ENCODE measurements at regions not wholly inside any gene's neighbourhood (a gene's known extent, or its start where the extent isn't known, plus 50 kb on each side); places are given as distances from the start of the nearest gene placed in this dataset.
A peak's percentile ranks its signal among the peaks of the same experiment; 100 is the strongest.
"Not testable (repeated sequence)": the region's sequence is repeated elsewhere in the genome, so short reads cannot be mapped to it uniquely, and the experiment has no call there.

- H3K9me3 ChIP-seq, result no peaks in the 10 kb centered on the region
- H3K9me3 Mint-ChIP-seq (ENCODE audit: unreplicated experiment), result peaks cover 6% of the 10 kb centered on the region
- H3K4me3 Mint-ChIP-seq (ENCODE audit: unreplicated experiment), result no peak overlapping the region
- H3K4me1 ChIP-seq, result no peaks in the 10 kb centered on the region
- H3K27ac Mint-ChIP-seq (ENCODE audit: unreplicated experiment), result no peak overlapping the region
- ChIA-PET CTCF (no interaction called here), POLR2A (no interaction called here)
- TF ChIP-seq CTCF (IDR thresholded peaks at IDR 0.05; ENCODE audit: insufficient read depth in 1 of 2, low read depth in 1 of 2, low read length in 1 of 2, severe bottlenecking in 1 of 2, unreplicated experiment in 1 of 2), result no peak
- intact Hi-C loops (cut with micrococcal nuclease; ENCODE audit: unreplicated experiment), result no loop called here
- H3K4me3 ChIP-seq (ENCODE audit: low read depth, low read length), result no peak overlapping the region
- no peaks in the 10 kb centered on the region for H3K27me3 Mint-ChIP-seq (ENCODE audit: insufficient read depth, unreplicated experiment)
- no TSS peak for BruUV-seq (replicated peaks)
- no peak for DNase-seq
- H3K36me3 ChIP-seq (ENCODE audit: control insufficient read depth, insufficient read depth, low read length), result no peaks in the 10 kb centered on the region
- no peaks in the 10 kb centered on the region for H3K27me3 ChIP-seq (replicated peaks; ENCODE audit: control insufficient read depth, insufficient read depth, low read length)
- H3K36me3 Mint-ChIP-seq (ENCODE audit: insufficient read depth, unreplicated experiment), result no peaks in the 10 kb centered on the region
- no peaks in the 10 kb centered on the region for H3K4me1 Mint-ChIP-seq (ENCODE audit: low read depth, unreplicated experiment)
These were observed 524.9 kb downstream of the ZNF385D start for GRCh38 chr3:21226086-21226485.

GRCh38 chr3:21220944-21221343, 530.1 kb downstream of the ZNF385D start:
- TF ChIP-seq CTCF (IDR thresholded peaks at IDR 0.05; ENCODE audit: insufficient read depth in 1 of 2, low read depth in 1 of 2, low read length in 1 of 2, severe bottlenecking in 1 of 2, unreplicated experiment in 1 of 2), result no peak
- Histone ChIP-seq H3K4me1 (no peaks in the 10 kb centered on the region), H3K9me3 (no peaks in the 10 kb centered on the region), H3K36me3 (ENCODE audit: control insufficient read depth, insufficient read depth, low read length) (no peaks in the 10 kb centered on the region), H3K27me3 (replicated peaks; ENCODE audit: control insufficient read depth, insufficient read depth, low read length) (no peaks in the 10 kb centered on the region), H3K4me3 (ENCODE audit: low read depth, low read length) (no peak overlapping the region)
- Mint-ChIP-seq H3K4me3 (ENCODE audit: unreplicated experiment) (no peak overlapping the region), H3K36me3 (ENCODE audit: insufficient read depth, unreplicated experiment) (no peaks in the 10 kb centered on the region), H3K4me1 (ENCODE audit: low read depth, unreplicated experiment) (no peaks in the 10 kb centered on the region), H3K9me3 (ENCODE audit: unreplicated experiment) (no peaks in the 10 kb centered on the region), H3K27ac (ENCODE audit: unreplicated experiment) (no peak overlapping the region), H3K27me3 (ENCODE audit: insufficient read depth, unreplicated experiment) (no peaks in the 10 kb centered on the region)
- ChIA-PET CTCF (no interaction called here), POLR2A (no interaction called here)
- DNase-seq, result no peak
- BruUV-seq (replicated peaks), result no TSS peak
- intact Hi-C loops (cut with micrococcal nuclease; ENCODE audit: unreplicated experiment), result no loop called here

- no peaks in the 10 kb centered on the region for H3K4me1 Mint-ChIP-seq (ENCODE audit: low read depth, unreplicated experiment)
- no TSS peak for BruUV-seq (replicated peaks)
- H3K27me3 Mint-ChIP-seq (ENCODE audit: insufficient read depth, unreplicated experiment), result no peaks in the 10 kb centered on the region
- no peaks in the 10 kb centered on the region for H3K36me3 Mint-ChIP-seq (ENCODE audit: insufficient read depth, unreplicated experiment)
- peak in 1 of 2 experiments; percentile 9 for DNase-seq
- Histone ChIP-seq H3K4me3 (ENCODE audit: low read depth, low read length) (no peak overlapping the region), H3K36me3 (ENCODE audit: control insufficient read depth, insufficient read depth, low read length) (no peaks in the 10 kb centered on the region), H3K9me3 (no peaks in the 10 kb centered on the region), H3K4me1 (no peaks in the 10 kb centered on the region), H3K27me3 (replicated peaks; ENCODE audit: control insufficient read depth, insufficient read depth, low read length) (no peaks in the 10 kb centered on the region)
- no peak overlapping the region for H3K4me3 Mint-ChIP-seq (ENCODE audit: unreplicated experiment)
- CTCF ChIA-PET, result no interaction called here
- intact Hi-C loops (cut with micrococcal nuclease; ENCODE audit: unreplicated experiment), result loop anchor here (1.0 kb wide), 1 partner anchor 876 kb away; no protein-coding TSS in a partner anchor
- H3K9me3 Mint-ChIP-seq (ENCODE audit: unreplicated experiment), result no peaks in the 10 kb centered on the region
- peak; percentile 22 to 38 for TF ChIP-seq CTCF (IDR thresholded peaks at IDR 0.05; ENCODE audit: insufficient read depth in 1 of 2, low read depth in 1 of 2, low read length in 1 of 2, severe bottlenecking in 1 of 2, unreplicated experiment in 1 of 2)
- POLR2A ChIA-PET, result no interaction called here
- no peak overlapping the region for H3K27ac Mint-ChIP-seq (ENCODE audit: unreplicated experiment)
These were observed 534.4 kb downstream of the ZNF385D start for GRCh38 chr3:21216598-21216997.

GRCh38 chr3:21204122-21204521, 546.9 kb downstream of the ZNF385D start:
- H3K36me3 Mint-ChIP-seq (ENCODE audit: insufficient read depth, unreplicated experiment); H3K27ac Mint-ChIP-seq (ENCODE audit: unreplicated experiment); POLR2A ChIA-PET; H3K4me1 Mint-ChIP-seq (ENCODE audit: low read depth, unreplicated experiment); BruUV-seq (replicated peaks); H3K4me1 ChIP-seq; intact Hi-C loops (cut with micrococcal nuclease; ENCODE audit: unreplicated experiment); H3K9me3 ChIP-seq; H3K4me3 Mint-ChIP-seq (ENCODE audit: unreplicated experiment); H3K4me3 ChIP-seq (ENCODE audit: low read depth, low read length); H3K36me3 ChIP-seq (ENCODE audit: control insufficient read depth, insufficient read depth, low read length); H3K27me3 ChIP-seq (replicated peaks; ENCODE audit: control insufficient read depth, insufficient read depth, low read length); H3K27me3 Mint-ChIP-seq (ENCODE audit: insufficient read depth, unreplicated experiment); CTCF ChIA-PET; DNase-seq: not testable (repeated sequence)
- peaks cover 32% of the 10 kb centered on the region for H3K9me3 Mint-ChIP-seq (ENCODE audit: unreplicated experiment)

Data from Caco-2 (cell line).